T-helper 9 cell (primary cell): ENCODE measurements at regions not wholly inside any gene's neighbourhood (a gene's known extent, or its start where the extent isn't known, plus 50 kb on each side); places are given as distances from the start of the nearest gene placed in this dataset.

Source experiments
- DNase-seq: peaks from one replicate; pipeline ENCODE4 v3.0.0-alpha.2; 2020

GRCh38 chr16:51892293-51893007, 654.5 kb downstream of the TOX3 start:
- DNase-seq = no peak

GRCh38 chr16:51888534-51888933, 658.4 kb downstream of the TOX3 start:
- DNase-seq = no peak

- no peak for DNase-seq
Observed at GRCh38 chr16:51888016-51888415, 658.9 kb downstream of the TOX3 start.

- no peak for DNase-seq
Observed at GRCh38 chr16:51886456-51886855, 660.5 kb downstream of the TOX3 start.

GRCh38 chr16:51884773-51885172, 662.2 kb downstream of the TOX3 start:
- no peak for DNase-seq

GRCh38 chr16:51881731-51882130, 665.2 kb downstream of the TOX3 start:
- no peak for DNase-seq

GRCh38 chr16:51880776-51881175, 666.2 kb downstream of the TOX3 start:
- no peak for DNase-seq

- DNase-seq = no peak
Observed at GRCh38 chr16:51877686-51878085, 669.3 kb downstream of the TOX3 start.

- no peak for DNase-seq
Observed at GRCh38 chr16:51876934-51877333, 670.0 kb downstream of the TOX3 start.

GRCh38 chr16:51876601-51876875, 670.4 kb downstream of the TOX3 start:
- DNase-seq = no peak

GRCh38 chr16:51875834-51876600, 670.9 kb downstream of the TOX3 start:
- no peak for DNase-seq

- no peak for DNase-seq
Observed at GRCh38 chr16:51872524-51872923, 674.4 kb downstream of the TOX3 start.

- DNase-seq = no peak
Observed at GRCh38 chr16:51870296-51870854, 676.6 kb downstream of the TOX3 start.

GRCh38 chr16:51869176-51869575, 677.8 kb downstream of the TOX3 start:
- DNase-seq = no peak

GRCh38 chr16:51868631-51869030, 678.3 kb downstream of the TOX3 start:
- DNase-seq = no peak

GRCh38 chr16:51867386-51868065, 679.4 kb downstream of the TOX3 start:
- DNase-seq = no peak

GRCh38 chr16:51864575-51864974, 682.4 kb downstream of the TOX3 start:
- DNase-seq = no peak

GRCh38 chr16:51854401-51854951, 692.5 kb downstream of the TOX3 start:
- no peak for DNase-seq

- DNase-seq = no peak
Observed at GRCh38 chr16:51853586-51853985, 693.4 kb downstream of the TOX3 start.

GRCh38 chr16:51852892-51853291, 694.1 kb downstream of the TOX3 start:
- no peak for DNase-seq

GRCh38 chr16:51851111-51851510, 695.8 kb downstream of the TOX3 start:
- DNase-seq = no peak

- DNase-seq = no peak
Observed at GRCh38 chr16:51849715-51850114, 697.2 kb downstream of the TOX3 start.

GRCh38 chr16:51845586-51846305, 694.7 kb upstream of the SALL1 start:
- no peak for DNase-seq
